ENCODE measurements at regions not wholly inside any gene's neighbourhood (a gene's known extent, or its start where the extent isn't known, plus 50 kb on each side); places are given as distances from the start of the nearest gene placed in this dataset.

GRCh38 chr11:34830648-34831047 is 85.5 kb downstream of the APIP start:
- TF ChIP-seq CTCF (conservative IDR thresholded peaks at IDR 0.05), result no peak
- H3K27ac ChIP-seq, result no peak overlapping the region

- no peak for TF ChIP-seq CTCF (conservative IDR thresholded peaks at IDR 0.05)
- H3K27ac ChIP-seq, result no peak overlapping the region
Measured at GRCh38 chr11:34830035-34830434, 86.1 kb downstream of the APIP start.

GRCh38 chr11:34827228-34827627 is 89.0 kb downstream of the APIP start:
- no peak overlapping the region; the same call in 1 of the 2 replicates for H3K27ac ChIP-seq
- TF ChIP-seq CTCF (conservative IDR thresholded peaks at IDR 0.05), result no peak

- peak overlapping the region; percentile 90 for H3K27ac ChIP-seq
- no peak for TF ChIP-seq CTCF (conservative IDR thresholded peaks at IDR 0.05)
Measured at GRCh38 chr11:34826384-34826726, 89.8 kb downstream of the APIP start.

GRCh38 chr11:34825670-34826383 is 90.4 kb downstream of the APIP start:
- no peak for TF ChIP-seq CTCF (conservative IDR thresholded peaks at IDR 0.05)
- H3K27ac ChIP-seq, result peak overlapping the region; percentile 90

GRCh38 chr11:34825315-34825669 is 90.9 kb downstream of the APIP start:
- peak overlapping the region; percentile 90 for H3K27ac ChIP-seq
- TF ChIP-seq CTCF (conservative IDR thresholded peaks at IDR 0.05), result no peak

- TF ChIP-seq CTCF (conservative IDR thresholded peaks at IDR 0.05), result no peak
- peak overlapping the region; percentile 90; the same call in 1 of the 2 replicates for H3K27ac ChIP-seq
Measured at GRCh38 chr11:34824425-34824824, 91.8 kb downstream of the APIP start.

Measured in VCaP (cell line).